ENCODE measurements at regions not wholly inside any gene's neighbourhood (a gene's known extent, or its start where the extent isn't known, plus 50 kb on each side); places are given as distances from the start of the nearest gene placed in this dataset.

GRCh38 chr5:136525597-136525996, 160.3 kb upstream of the TRPC7 start:
- Histone ChIP-seq H3K9me3 (no peaks in the 10 kb centered on the region), H3K36me3 (no peaks in the 10 kb centered on the region), H3K27me3 (no peaks in the 10 kb centered on the region), H3K27ac (no peak overlapping the region), H3K4me3 (no peak overlapping the region), H3K4me1 (no peaks in the 10 kb centered on the region)
- DNase-seq, result no peak
- TF ChIP-seq POLR2A (IDR thresholded peaks at IDR 0.05) (no peak), CTCF (IDR thresholded peaks at IDR 0.05) (no peak)
- 28 to 36% methylated on average over 1 to 2 of the region's 2 CpGs for WGBS, 2 donors
- intact Hi-C loops (cut with DNase I), result no loop called here

DNA sequence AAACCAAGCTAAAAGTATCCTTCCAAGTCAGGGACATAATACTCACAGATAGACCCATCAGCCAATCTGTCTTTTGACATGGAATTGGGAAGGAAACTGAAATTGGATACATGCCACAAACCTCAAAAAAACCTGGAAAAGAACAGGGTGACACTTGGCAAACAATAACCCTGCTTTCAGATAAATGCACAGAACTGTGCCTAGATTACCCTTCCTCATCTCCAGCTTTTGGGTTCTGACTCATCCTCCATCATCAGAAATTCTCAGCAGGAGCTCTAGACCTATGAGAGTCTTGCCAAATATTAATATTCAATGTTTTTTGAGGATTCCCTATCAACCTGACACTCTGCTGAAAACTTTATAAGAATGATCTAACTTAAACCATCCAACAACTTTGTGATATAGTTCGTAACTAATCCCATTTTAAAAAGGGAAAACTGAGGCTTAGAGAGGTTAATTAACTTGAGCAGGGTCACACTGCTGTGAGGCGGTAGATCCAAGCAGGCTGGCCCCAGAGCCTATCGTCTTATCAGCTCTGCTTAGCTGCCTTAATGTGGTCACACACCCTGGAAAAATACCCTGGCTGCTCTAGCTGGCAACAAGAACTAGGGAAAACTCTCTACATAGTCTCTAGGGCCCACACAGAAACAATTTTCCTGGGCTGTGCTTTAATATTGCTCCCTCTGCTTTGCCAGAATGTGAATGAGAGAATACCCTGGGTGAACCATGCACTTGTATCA, 157.0 kb upstream of the TRPC7 start:
- Histone ChIP-seq H3K9me3 (no peaks in the 10 kb centered on the region), H3K27me3 (no peaks in the 10 kb centered on the region), H3K36me3 (no peaks in the 10 kb centered on the region), H3K4me1 (no peaks in the 10 kb centered on the region), H3K27ac (no peak overlapping the region), H3K4me3 (no peak overlapping the region)
- intact Hi-C loops (cut with DNase I), result no loop called here
- TF ChIP-seq POLR2A (IDR thresholded peaks at IDR 0.05) (no peak), CTCF (IDR thresholded peaks at IDR 0.05) (no peak)
- 49 to 54% methylated on average over 3 of the region's 3 CpGs for WGBS, 2 donors
- no peak for DNase-seq

GRCh38 chr5:136521696-136522095, 156.4 kb upstream of the TRPC7 start:
- DNase-seq, result no peak
- intact Hi-C loops (cut with DNase I), result no loop called here
- no peaks in the 10 kb centered on the region for H3K9me3 ChIP-seq
- TF ChIP-seq POLR2A (IDR thresholded peaks at IDR 0.05) (no peak), CTCF (IDR thresholded peaks at IDR 0.05) (no peak)
- H3K27me3 ChIP-seq, result no peaks in the 10 kb centered on the region
- H3K36me3 ChIP-seq, result no peaks in the 10 kb centered on the region
- no peak overlapping the region for H3K4me3 ChIP-seq
- no peaks in the 10 kb centered on the region for H3K4me1 ChIP-seq
- no peak overlapping the region for H3K27ac ChIP-seq

DNA sequence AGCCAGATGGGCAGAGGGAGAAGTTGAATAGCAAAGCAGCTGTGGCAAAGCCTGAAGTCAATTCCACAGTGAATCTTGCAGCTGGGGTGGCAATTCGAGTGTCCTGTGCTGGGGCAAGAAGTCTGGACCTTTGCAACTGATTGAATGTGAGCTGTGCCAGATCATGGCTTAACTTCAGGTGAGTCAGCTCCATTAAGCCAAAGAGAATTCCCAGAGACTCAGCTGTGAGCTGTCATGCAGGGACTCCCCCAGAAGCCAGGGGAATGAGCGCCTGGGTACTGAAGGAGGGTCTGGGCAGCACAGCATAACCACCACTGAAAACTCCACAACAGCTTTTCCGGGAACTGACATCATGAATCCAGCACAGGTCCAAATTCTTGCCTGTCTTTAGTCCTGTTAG, 153.5 kb upstream of the TRPC7 start:
- Histone ChIP-seq H3K4me3 (no peak overlapping the region), H3K36me3 (no peaks in the 10 kb centered on the region), H3K9me3 (no peaks in the 10 kb centered on the region), H3K27me3 (no peaks in the 10 kb centered on the region), H3K4me1 (no peaks in the 10 kb centered on the region), H3K27ac (no peak overlapping the region)
- DNase-seq, result no peak
- intact Hi-C loops (cut with DNase I), result no loop called here
- WGBS, 2 donors, result 38 to 52% methylated on average over 1 to 3 of the region's 3 CpGs
- no peak for TF ChIP-seq CTCF (IDR thresholded peaks at IDR 0.05)
- TF ChIP-seq POLR2A (IDR thresholded peaks at IDR 0.05), result no peak

DNA sequence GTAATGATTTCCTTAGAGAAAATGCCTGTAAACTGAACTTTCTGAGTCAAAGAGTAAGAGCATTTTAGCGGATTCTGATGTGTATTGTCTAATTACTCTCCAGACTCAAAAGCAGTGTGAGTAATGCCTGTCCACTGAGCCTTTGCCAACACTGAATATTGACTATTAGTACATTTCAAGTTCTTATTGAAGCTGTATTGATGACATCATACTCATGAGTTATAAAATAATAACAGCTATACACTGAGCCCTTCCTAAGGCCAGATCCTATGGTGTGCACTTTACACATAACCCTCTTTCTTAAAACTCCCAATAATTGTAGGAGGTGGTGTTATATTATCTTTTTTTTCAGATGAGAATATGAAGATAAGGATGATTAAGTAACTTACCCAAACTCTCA, 152.8 kb upstream of the TRPC7 start:
- no peak overlapping the region for H3K27ac ChIP-seq
- H3K36me3 ChIP-seq, result no peaks in the 10 kb centered on the region
- WGBS, 2 donors, result 78 to 79% methylated on average over 1 of the region's 1 CpG
- DNase-seq, result no peak
- intact Hi-C loops (cut with DNase I), result no loop called here
- H3K4me3 ChIP-seq, result no peak overlapping the region
- H3K9me3 ChIP-seq, result no peaks in the 10 kb centered on the region
- TF ChIP-seq CTCF (IDR thresholded peaks at IDR 0.05), result no peak
- TF ChIP-seq POLR2A (IDR thresholded peaks at IDR 0.05), result no peak
- no peaks in the 10 kb centered on the region for H3K27me3 ChIP-seq
- no peaks in the 10 kb centered on the region for H3K4me1 ChIP-seq
